Right forelimb (tissue), 1 donor: ENCODE measurements at regions not wholly inside any gene's neighbourhood (a gene's known extent, or its start where the extent isn't known, plus 50 kb on each side); places are given as distances from the start of the nearest gene placed in this dataset.

Experiments
- DNase-seq: peaks from one replicate; pipeline ENCODE4 v3.0.0-alpha.2; 2018

GRCh38 chr4:43351970-43352806 lies 459.7 kb downstream of the GRXCR1 start:
- DNase-seq, result no peak

- no peak for DNase-seq
These were observed 460.3 kb downstream of the GRXCR1 start for GRCh38 chr4:43352859-43353258.

GRCh38 chr4:43353552-43353951 lies 461.0 kb downstream of the GRXCR1 start:
- no peak for DNase-seq

GRCh38 chr4:43356786-43357185 lies 464.3 kb downstream of the GRXCR1 start:
- DNase-seq, result no peak

- DNase-seq, result no peak
These were observed 464.9 kb downstream of the GRXCR1 start for GRCh38 chr4:43357252-43357974.

GRCh38 chr4:43360296-43360695 lies 467.8 kb downstream of the GRXCR1 start:
- no peak for DNase-seq

GRCh38 chr4:43362875-43363636 lies 470.5 kb downstream of the GRXCR1 start:
- no peak for DNase-seq

- DNase-seq, result no peak
These were observed 476.6 kb downstream of the GRXCR1 start for GRCh38 chr4:43369036-43369594.

- no peak for DNase-seq
These were observed 480.7 kb downstream of the GRXCR1 start for GRCh38 chr4:43373201-43373600.

GRCh38 chr4:43374216-43374751 lies 481.8 kb downstream of the GRXCR1 start:
- no peak for DNase-seq

GRCh38 chr4:43379016-43379415 lies 486.5 kb downstream of the GRXCR1 start:
- no peak for DNase-seq

GRCh38 chr4:43380093-43380492 lies 487.6 kb downstream of the GRXCR1 start:
- no peak for DNase-seq

GRCh38 chr4:43391069-43391468 lies 498.6 kb downstream of the GRXCR1 start:
- DNase-seq, result no peak

- no peak for DNase-seq
These were observed 502.5 kb downstream of the GRXCR1 start for GRCh38 chr4:43394976-43395375.

- DNase-seq, result no peak
These were observed 507.2 kb downstream of the GRXCR1 start for GRCh38 chr4:43399726-43400125.

- no peak for DNase-seq
These were observed 509.9 kb downstream of the GRXCR1 start for GRCh38 chr4:43402393-43402792.

- DNase-seq, result no peak
These were observed 518.1 kb downstream of the GRXCR1 start for GRCh38 chr4:43410636-43411035.

- DNase-seq, result no peak
These were observed 518.7 kb downstream of the GRXCR1 start for GRCh38 chr4:43411226-43411625.

- DNase-seq, result no peak
These were observed 530.8 kb downstream of the GRXCR1 start for GRCh38 chr4:43423276-43423675.

GRCh38 chr4:43425206-43425605 lies 532.7 kb downstream of the GRXCR1 start:
- DNase-seq, result no peak

- no peak for DNase-seq
These were observed 542.8 kb downstream of the GRXCR1 start for GRCh38 chr4:43435291-43435690.

GRCh38 chr4:43452948-43453347 lies 560.4 kb downstream of the GRXCR1 start:
- no peak for DNase-seq

- no peak for DNase-seq
These were observed 563.9 kb downstream of the GRXCR1 start for GRCh38 chr4:43456383-43456782.
